ENCODE measurements at regions not wholly inside any gene's neighbourhood (a gene's known extent, or its start where the extent isn't known, plus 50 kb on each side); places are given as distances from the start of the nearest gene placed in this dataset.

DNA sequence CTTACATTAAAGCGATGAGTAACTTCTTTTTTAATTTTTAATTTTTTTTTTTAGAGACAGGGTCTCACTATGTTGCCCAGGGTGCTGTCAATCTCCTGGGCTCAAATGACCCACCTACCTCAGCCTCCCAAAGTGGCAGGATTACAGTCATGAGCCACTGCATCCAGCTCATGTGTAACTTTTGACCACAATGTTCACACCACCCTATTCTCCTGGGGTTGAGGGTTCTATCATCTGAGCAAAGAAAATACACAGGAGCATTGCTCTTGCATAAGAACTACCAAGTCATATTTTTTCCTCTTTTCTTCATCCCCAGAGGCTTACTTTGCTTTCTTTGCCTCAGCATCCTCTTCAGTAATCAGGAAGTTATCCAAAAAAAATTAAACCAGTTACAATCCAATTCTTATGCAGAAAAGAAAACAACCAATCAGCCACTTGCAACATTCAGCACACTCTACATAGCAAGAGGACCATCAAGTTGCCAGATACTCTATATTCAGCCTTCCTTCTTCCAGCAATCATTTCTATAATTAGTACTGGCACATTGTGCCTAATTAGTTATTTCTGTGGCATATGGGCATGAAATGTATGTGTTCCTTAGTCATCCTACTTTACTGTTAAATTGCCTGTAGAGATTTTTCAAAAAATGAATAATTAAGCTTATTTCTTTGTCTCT lies 345.6 kb downstream of the AKAIN1 start:
- no peak for DNase-seq (ENCODE audit: low spot score)

DNA sequence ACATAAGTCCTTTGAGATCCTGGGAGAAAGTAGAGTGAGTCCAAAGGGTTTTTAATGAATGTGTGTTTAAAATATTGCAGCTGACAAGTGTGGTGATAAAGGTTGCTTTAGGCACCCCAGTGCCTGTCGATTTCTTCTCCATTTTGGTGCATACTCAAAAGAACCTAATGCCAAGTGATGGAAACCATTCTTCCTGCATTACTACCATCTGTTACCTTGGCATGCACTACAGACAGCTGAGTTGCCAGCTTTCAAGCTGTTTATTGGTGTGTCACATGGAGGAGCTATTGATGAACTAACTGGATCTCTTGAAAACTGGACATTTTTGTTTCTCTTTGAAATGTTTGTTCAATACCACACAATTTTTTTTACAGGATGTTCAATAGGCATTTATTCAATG lies 350.0 kb downstream of the AKAIN1 start:
- no peak for DNase-seq (ENCODE audit: low spot score)

DNA sequence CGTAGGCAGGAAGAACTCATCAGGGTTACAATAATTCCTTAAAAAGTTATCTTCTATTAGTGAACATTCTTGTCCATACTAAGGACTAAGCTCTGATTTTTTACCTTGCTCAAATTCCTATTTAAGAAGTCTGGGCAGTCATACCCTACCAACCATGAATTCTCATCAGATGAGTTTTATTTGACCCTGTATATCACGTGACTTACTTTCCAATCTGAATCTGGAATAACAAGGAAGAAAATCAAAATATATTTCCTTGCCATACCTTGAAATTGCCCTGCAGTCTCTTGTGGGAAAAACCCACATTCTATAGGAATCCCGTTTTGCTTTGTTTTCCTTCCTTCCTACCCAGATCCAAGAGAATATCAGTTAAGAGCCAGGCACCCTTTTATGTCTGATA lies 352.7 kb downstream of the AKAIN1 start:
- DNase-seq (ENCODE audit: low spot score): no peak

DNA sequence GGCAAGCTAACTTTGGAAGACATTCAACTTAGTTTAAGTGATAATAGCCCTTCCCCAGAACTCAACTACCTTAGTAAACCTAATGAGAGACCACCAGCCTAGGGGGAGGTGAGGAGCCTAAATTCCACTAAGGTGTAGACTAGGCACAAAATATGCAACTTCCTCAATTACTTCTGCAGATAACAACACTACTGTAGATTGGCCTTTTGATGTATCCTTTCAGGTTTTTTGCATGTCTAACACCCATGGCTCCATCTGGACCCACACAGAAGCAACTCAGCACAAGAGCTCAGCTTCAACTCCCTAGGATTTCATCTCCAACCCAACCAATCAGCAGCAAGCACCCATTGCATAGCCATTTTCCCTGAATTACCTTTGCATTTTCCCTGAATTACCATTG lies 353.3 kb downstream of the AKAIN1 start:
- no peak for DNase-seq (ENCODE audit: low spot score)

DNA sequence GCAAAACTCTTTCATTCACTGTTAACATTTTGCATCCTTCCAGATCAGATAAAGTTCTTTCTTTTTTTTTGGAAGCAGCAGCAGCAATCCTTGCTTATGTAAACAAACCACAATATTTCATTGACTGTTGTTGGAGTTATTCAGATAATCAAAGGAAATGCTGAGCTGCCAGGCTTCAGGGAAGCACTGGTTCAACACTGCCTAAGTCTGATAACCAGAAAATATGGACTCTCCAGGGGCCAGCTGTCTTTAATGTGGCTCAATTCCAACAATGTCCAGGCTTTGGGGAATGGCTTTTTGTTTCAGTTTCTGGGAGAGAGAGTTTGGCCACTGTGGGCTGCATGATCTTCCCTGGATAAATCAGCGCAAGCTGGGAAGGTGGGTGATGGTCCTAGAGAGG lies 354.3 kb downstream of the AKAIN1 start:
- no peak for DNase-seq (ENCODE audit: low spot score)

DNA sequence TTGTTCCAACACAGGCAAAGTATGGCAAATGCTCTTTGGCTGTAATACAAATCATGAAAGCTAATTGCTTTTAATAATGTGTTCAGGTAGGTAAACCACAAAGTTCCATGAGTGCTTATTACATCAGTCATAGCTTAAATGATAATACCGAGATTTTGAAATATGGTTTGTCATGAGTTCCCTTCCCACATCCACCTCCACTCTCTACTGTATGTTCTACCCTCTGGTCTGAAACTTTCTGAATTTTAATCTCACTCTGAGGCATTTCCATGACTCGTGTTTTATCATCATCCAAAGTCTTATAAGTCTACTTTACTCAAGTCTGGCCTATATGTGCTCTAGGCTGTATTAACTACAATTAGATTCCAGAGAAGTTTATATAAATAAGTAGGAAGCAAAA lies 354.8 kb downstream of the AKAIN1 start:
- DNase-seq (ENCODE audit: low spot score): no peak

DNA sequence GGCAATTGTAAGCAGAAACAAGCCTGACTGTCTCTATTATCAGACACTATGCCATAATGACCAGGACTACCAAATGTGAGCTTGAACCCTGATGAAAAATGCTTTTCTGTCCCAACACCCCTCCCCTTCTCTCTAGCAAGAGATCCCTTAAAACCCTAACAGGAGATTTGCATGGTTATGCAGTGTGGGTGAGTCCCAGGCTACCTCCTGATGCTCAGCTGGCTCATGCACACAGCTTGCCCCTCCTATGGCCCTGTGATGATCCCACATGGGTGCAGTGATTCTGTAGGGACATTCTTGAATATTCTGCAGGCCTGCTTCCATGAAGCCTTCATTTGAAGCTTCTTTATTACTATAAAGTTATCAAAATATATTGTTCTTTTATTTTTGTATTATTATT lies 357.4 kb downstream of the AKAIN1 start:
- DNase-seq (ENCODE audit: low spot score): no peak

DNA sequence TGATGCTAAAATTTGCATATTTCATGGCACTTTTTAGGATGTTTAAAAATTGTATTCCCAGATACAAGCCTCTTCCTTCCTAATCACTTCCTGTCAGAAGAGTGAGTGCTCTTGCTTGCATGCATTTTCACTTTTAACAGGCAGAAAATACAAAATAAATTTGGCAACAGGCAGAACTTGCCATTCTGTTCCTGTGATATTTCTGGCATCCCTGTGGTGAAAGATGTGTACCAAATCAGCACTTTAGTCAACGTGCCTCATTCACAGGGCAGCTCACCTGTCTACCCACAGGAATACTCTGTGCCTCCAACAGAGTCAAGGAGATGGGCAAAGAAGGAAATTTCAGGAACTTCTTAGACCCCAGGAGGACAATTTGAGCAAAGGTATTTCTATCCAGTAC lies 360.9 kb downstream of the AKAIN1 start:
- DNase-seq (ENCODE audit: low spot score): no peak

DNA sequence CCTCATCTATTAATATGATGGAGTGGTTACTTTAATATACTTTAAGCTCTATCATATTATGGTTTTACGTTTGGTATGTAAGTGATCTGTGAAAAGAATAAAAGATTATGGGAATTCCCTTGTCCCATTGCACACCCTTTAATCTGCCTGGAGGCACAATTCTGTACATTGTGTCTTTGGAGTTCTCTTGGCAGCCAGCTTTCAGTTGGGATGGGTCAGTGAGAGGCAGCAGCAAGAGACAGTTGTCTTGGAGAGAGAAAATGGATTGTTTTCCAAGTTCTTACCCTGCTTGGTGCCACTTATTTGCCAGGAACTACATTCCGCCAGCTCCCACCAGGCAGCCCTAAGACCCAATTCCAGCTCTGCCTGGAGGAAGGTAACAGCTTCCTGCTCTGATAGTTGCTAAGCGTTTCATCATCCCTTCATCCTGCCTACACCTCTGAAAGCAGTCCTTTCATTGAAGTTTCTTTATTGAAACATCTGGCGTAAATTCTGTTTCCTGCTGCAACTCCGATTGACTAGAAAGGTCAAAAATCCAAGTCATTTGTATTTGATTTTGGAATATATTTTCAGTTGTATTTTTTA lies 365.2 kb downstream of the AKAIN1 start:
- DNase-seq (ENCODE audit: low spot score): no peak

DNA sequence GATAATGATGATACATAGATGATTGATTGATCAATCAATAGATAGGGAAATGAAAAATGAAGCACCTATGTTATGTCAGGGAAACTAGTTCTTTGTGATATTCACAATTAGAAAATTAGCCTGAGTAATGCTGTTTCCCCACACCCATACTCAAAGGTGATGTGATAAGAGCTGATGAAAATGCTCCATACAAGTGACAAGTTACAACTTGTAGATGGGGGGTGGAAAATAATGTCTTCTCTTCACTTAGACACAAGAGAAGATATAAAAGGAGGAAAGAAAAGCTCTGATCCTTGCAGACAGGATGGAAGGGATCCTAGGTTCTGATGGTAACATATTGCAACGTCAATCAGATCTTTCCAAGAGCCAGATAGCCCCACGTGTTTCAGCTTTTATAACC lies 365.9 kb downstream of the AKAIN1 start:
- DNase-seq (ENCODE audit: low spot score): no peak

DNA sequence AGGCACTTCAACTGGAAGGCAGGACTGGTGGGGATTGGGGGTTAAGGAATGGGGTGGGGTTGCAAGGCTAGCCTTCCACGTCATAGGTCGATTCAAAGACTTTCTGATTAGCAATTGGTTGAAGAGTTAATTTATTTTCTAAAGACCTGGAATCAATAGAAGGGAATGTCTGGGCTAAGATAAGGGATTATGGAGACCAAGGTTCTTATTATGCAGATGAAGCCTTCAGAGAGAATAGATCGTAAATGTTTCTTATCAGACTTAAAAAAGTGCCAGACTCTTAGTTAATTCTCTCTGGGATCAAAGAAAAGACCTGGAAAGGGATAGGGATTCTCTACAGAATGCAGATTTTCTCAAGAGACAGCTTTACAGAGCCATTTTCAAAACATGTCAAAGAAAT lies 368.0 kb upstream of the DLGAP1 start:
- no peak for DNase-seq (ENCODE audit: low spot score)

DNA sequence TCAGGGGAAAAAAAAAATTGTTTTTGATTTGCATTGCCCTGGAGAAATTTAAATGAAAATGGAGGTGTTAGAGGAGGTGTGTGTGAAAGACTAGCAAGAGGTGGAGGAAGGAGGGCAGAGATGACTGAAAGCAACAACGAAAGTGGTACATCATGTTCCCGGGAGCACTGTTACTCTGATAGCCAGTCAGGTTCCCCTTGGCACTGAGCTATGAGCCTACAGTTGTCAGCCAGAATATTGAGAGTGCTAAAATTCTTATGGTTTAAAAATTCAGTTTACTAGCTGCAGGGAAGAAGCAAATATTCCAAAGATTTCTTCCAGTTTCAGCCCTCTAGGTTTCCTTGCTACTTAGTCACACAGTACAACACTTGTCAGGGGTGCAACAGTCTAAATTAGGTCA lies 366.7 kb upstream of the DLGAP1 start:
- no peak for DNase-seq (ENCODE audit: low spot score)

DNA sequence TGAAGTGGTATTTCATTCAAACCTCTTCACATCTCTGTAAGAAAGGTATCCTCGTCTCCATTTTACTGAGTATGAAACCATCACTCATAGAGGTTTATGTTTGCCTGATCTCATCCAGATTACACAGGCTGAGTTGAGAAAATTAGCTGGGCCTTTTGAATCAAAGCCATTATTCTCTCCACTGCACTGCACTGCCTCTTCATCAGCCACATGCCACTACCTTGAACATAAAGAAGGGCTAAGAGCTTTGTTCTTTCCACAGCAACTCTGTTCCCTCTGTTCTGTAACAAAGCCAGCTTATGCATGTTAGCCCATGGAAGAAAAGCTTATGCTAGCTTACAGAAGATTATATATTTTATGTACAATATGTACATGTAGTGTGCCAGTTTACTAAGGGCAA lies 362.6 kb upstream of the DLGAP1 start:
- no peak for DNase-seq (ENCODE audit: low spot score)

DNA sequence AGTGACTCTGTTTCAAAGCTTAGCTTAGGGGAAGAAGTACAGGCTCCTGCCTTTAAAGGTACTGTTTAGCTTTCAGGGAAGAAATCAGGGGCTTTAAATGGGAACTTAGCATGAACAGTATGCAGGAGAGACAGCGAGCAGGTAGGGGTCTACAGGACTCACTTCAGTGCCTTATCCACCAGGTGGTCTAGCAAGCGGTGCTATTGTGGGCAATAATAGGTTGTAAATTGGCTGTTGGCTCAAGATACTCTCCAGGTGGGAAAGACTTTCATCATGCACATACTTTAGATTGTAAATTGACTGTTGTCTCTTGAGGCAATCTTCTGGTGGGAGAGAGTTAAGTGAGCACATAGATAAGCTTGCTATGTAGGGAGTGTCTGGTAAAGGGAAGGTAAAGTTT lies 358.6 kb upstream of the DLGAP1 start:
- DNase-seq (ENCODE audit: low spot score): no peak

DNA sequence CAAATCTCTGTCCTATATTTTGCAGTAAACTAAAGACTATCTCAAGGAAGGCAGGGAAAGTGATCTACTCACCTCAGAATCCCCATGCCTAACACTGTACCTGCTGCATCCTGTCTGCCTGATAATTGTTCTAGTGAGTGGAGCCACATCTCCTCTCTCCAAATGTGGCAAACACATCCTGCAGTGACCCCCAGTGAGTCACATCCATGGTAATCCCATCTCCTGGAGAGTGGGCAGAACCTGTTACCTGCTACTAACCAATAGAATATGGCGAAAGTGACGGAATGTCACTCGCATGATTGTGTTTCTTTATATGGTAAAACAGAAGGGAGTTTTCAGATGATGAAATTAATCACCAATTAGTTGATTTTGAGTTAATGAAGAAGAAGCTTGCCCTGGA lies 353.8 kb upstream of the DLGAP1 start:
- DNase-seq (ENCODE audit: low spot score): no peak

DNA sequence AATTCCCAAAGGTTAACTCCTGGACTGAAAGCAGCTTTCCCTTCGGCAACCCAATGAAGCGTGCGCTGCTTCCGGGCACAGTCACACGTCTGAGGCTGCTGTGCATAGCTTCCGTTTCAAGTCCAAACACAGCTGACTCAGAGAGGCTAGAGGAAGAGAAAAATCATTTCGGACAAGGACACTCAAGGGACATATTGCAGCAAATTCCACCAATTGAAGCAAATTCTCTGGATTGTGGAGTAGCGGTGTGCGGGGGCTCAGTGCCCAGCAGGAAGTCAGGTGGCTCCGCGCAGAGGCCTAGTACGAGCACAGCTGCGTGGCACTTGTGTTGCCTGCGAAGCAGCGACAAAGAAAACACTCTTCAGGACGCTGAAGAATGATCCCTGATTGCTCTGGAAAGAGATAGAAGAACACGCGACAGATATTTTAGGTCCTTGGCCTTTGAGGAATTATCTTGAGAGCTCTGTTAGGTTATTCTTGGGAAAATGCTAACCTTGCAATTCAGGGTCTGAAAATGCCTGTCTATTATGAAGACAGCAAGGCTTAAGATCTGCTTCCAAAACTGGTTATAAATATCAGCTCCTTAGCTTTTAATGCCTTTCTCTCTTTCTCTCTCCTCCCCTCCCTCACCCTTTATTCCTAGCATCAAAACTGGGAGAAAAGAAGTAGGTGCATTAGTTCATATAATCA lies 352.6 kb upstream of the DLGAP1 start:
- no peak for DNase-seq (ENCODE audit: low spot score)

DNA sequence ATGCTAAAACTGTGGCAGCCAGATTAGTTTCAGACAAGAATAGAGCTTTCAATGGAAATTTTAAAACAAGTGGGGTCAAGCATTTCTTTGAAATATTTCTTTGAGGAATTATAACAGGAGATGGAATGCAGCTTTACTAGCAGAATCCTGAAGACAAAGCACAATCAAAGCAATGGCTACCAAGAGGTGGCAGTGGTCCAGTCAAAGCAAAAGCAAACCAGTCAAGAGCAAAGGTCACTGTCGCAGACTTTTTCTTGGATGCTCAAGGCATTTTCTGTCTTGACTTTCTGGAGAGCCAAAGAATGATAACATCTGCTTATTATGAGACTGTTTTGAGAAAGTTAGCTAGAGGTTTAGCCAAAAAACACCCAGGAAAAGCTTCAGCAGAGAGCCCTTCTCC lies 351.2 kb upstream of the DLGAP1 start:
- no peak for DNase-seq (ENCODE audit: low spot score)

DNA sequence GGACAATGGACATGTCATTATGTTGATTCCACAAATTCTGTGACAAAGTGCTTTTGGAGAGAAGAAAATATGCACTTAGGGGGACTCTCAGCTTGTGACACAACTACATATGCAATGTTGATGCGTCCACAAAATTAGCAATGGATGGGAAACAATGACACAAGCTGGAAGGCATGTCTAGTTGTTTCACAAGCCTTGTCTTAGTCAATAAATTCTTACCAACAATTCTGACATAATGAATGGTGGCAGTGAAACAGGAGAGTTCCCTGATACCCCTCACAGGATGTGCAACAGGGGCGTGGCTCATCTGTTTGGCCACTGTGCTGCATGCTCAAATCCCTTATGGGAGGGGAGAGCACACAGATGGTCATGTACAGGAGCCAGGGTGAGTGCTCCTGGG lies 347.2 kb upstream of the DLGAP1 start:
- no peak for DNase-seq (ENCODE audit: low spot score)

DNA sequence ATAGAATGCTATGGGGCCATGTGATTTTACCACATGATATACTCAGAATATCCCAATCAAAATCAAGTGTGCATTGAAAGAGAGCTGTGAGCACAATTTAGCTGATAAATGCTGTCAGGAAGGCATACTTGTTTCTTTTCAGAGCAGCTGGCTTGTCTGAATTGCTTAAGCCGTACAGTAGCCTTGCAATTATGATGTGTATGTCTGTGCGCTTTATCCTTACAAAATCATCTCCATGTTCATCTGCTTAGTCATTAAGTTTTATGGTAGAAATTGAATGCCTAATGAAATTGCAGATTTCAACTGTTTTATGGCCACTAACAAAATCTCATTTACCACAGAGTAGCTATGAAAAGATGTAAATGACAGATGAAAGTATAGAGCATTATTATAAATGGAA lies 346.0 kb upstream of the DLGAP1 start:
- DNase-seq (ENCODE audit: low spot score): no peak

DNA sequence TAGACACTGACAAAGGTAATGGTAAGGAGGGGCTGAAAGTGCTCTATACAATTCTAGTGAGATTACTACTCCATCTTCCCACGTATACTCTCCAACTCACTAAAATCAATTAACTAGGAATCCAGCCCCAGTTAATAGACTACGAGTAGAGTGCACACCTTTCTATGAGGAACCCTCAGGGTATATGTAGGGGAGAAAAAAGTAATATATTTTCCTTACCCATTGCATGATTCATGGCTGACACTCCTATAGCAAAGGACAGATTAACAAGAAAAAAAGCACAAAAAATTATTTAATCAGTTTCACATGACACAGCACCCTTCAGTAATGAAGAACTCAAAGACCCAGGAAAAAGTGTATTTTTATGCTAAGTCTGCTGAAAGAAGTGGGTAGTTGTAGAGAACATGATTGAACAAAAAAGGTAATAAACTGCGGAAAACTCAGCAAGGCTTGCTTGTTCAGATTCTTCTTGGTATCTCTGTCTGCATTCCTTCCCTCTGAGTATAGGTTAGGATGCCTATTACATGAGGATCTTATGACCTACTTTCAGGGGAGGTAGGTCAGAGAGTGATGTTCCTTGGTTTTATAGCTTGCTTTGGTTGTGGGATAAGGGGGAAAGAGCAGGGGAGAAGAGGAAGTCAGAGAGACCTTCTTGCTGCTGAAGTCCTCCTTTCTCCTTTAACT lies 342.0 kb upstream of the DLGAP1 start:
- DNase-seq (ENCODE audit: low spot score): no peak

DNA sequence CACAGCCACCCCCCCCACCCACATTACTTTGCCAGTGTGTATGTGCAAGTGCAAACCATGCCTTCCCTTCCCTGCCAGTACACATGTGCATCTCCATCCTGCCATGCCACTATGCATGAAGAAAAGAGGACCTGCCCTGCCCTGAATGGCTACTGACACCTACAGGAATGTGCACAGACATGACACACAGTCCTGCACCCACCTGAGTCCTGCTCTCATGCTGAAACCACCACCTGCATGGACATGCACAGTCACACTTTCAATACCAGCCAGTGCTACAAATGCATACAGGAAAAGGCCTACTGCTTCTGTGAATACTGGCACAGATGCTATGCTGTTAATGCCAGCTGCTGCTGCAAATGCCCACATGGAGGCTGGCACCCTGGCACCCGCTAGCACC lies 334.4 kb upstream of the DLGAP1 start:
- no peak for DNase-seq (ENCODE audit: low spot score)

DNA sequence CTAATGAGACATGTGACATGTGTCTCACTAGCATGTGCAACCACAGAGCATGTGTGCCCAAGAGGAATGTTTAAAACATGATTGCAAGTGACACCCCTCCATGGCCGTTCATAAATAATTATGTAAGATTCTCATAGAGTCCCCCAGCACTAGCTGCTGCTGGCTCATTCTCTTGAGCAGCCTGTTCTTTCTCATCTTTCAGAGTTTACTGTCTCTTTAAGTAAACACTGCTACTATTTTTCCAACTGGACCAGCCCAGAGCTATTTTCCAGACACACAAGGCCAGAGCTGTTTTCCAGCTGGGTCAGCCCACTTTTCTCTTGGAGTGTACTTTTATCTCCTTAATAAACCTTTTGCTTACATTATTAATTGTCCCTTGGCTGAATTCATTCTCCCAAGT lies 326.8 kb upstream of the DLGAP1 start:
- DNase-seq (ENCODE audit: low spot score): no peak

DNA sequence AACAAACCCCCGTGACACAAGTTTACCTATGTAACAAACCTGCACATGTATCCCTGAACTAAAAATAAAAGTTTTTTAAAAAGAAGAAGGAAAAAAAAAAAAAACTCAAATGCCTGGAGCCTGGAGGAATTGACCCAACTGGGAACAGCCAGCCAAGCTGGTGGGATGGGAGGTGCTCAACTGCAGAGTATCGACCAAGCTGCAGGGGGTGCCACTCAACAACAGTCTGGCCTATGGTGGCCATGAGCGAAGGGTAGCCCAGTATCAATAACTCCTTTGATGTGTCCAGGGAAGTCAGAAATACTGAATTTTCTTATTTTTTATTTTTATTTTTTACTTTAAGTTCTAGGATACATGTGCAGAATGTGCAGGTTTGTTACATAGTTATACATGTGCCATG lies 310.3 kb upstream of the DLGAP1 start:
- DNase-seq (ENCODE audit: low spot score): no peak
